HepG2 (cell line): ENCODE measurements at regions not wholly inside any gene's neighbourhood (a gene's known extent, or its start where the extent isn't known, plus 50 kb on each side); places are given as distances from the start of the nearest gene placed in this dataset.

ENCODE experiments used
- ATAC-seq: fragments of 200-7000 bp; cut with Tn5 transposase; 3 replicates; pipeline ENCODE4 v1.9.1; 2020; ENCODE audit warnings: mild to moderate bottlenecking, moderate library complexity
- BruUV-seq: library from RNA; stranded (reverse); fragments of 400-500 nt; replicated peaks from 2 replicates; lab custom pipeline; 2021; lab: Mats Ljungman, UMichigan
- CTCF ChIA-PET: fragments of 300-600 bp; formaldehyde crosslinking; extraction: SDS; loops from one replicate; lab custom pipeline; 2021; ENCODE audit warnings: low total read pairs, inconsistent platforms, low intra/inter-chr PET ratio; lab: Yijun Ruan, JAX
- POLR2A ChIA-PET: fragments of 350-600 bp; sonication (Branson Sonifier 250); formaldehyde crosslinking; loops from one replicate; lab custom pipeline; 2020; ENCODE audit warnings: antibody characterized with exemption, inconsistent platforms; lab: Yijun Ruan, JAX
- DNase-seq: peaks from one replicate; pipeline ENCODE4 v3.0.0-alpha.2; 2015; ENCODE audit warnings: low spot score
- FAIRE-seq: peaks from 3 replicates; lab custom pipeline; 2011; peaks lifted over from hg19 to GRCh38; lab: Jason Lieb, UNC
- H2AFZ ChIP-seq: one replicate; pipeline ENCODE4 v1.6.1; 2011; ENCODE audit warnings: low read length, inconsistent platforms
- H3K27ac ChIP-seq: fragments of 300-600 bp; 3 replicates; pipeline ENCODE4 v1.8.0; 2011; ENCODE audit warnings: mixed run types, mild to moderate bottlenecking, mixed read lengths, low read length, inconsistent platforms; ENCODE audit not compliant: insufficient read depth; ENCODE audit errors: extremely low read length
- H3K27me3 ChIP-seq, 2 experiments: fragments of 200-600 bp in 1 of 2; 2 replicates in 1 of 2; 3 replicates in 1 of 2; pipeline versions ENCODE4 v1.6.0 to v1.8.0; 2011; ENCODE audit warnings: low read length in 2 of 2, mild to moderate bottlenecking in 2 of 2, moderate library complexity in 2 of 2, inconsistent platforms in 1 of 2; ENCODE audit not compliant: insufficient read depth in 2 of 2, control insufficient read depth in 1 of 2
- H3K36me3 ChIP-seq, 2 experiments: fragments of 200-600 bp in 1 of 2; replicated peaks in 1 of 2; 2 replicates in 1 of 2; 3 replicates in 1 of 2; pipeline versions ENCODE4 v1.5.1 to v1.8.0; 2011; ENCODE audit warnings: low read length in 2 of 2, inconsistent platforms in 1 of 2; ENCODE audit not compliant: insufficient read depth in 2 of 2, control insufficient read depth in 1 of 2
- H3K4me1 ChIP-seq: 2 replicates; pipeline ENCODE4 v1.5.1; 2012; ENCODE audit warnings: low read length, inconsistent platforms; ENCODE audit not compliant: insufficient read depth
- H3K4me2 ChIP-seq: 2 replicates; pipeline ENCODE4 v1.6.0; 2011; ENCODE audit warnings: low read depth, low read length, inconsistent platforms
- H3K4me3 ChIP-seq, 3 experiments: fragments of 200-600 bp in 1 of 3; sonication (generic), shearing (Covaris generic) in 1 of 3; replicated peaks in 1 of 3; 2 replicates each; pipeline ENCODE4 v1.5.1; 2011 to 2016; ENCODE audit warnings: low read length in 3 of 3, inconsistent platforms in 2 of 3, low read depth in 2 of 3, mild to moderate bottlenecking in 2 of 3, control low read depth in 1 of 3, mixed read lengths in 1 of 3; ENCODE audit not compliant: insufficient read depth in 1 of 3
- H3K79me2 ChIP-seq: one replicate; pipeline ENCODE4 v1.6.1; 2011; ENCODE audit warnings: low read length, inconsistent platforms; ENCODE audit not compliant: insufficient read depth
- H3K9ac ChIP-seq: 2 replicates; pipeline ENCODE4 v1.6.0; 2011; ENCODE audit warnings: mild to moderate bottlenecking, low read depth, low read length, inconsistent platforms; ENCODE audit not compliant: insufficient read depth
- H3K9me3 ChIP-seq: 2 replicates; pipeline ENCODE4 v1.5.1; 2012; ENCODE audit warnings: mild to moderate bottlenecking, low read length
- H4K20me1 ChIP-seq: 2 replicates; pipeline ENCODE4 v1.6.0; 2011; ENCODE audit warnings: inconsistent platforms, mild to moderate bottlenecking, low read length, moderate library complexity; ENCODE audit not compliant: insufficient read depth
- FOSL1 ChIP-seq: sonication (generic); formaldehyde crosslinking; IDR thresholded peaks from 2 replicates; pipeline ENCODE4 v1.9.0; 2021; ENCODE audit warnings: missing genetic modification reagents, borderline replicate concordance
- KDM4B ChIP-seq: sonication (generic); formaldehyde crosslinking; IDR thresholded peaks from 2 replicates; pipeline ENCODE4 v1.4.0; 2020; ENCODE audit warnings: missing genetic modification reagents
- MAFF ChIP-seq: IDR thresholded peaks from 2 replicates; pipeline ENCODE4 v1.6.1; 2011; ENCODE audit warnings: low read depth, low read length, improper control_type of control experiment
- MAFK ChIP-seq, 2 experiments: IDR thresholded peaks in 1 of 2; conservative IDR thresholded peaks in 1 of 2; 2 replicates each; pipeline ENCODE4 v1.6.1; 2011; ENCODE audit warnings: improper control_type of control experiment in 2 of 2, low read length in 2 of 2
- MYPOP ChIP-seq: sonication (generic); formaldehyde crosslinking; IDR thresholded peaks from 2 replicates; pipeline ENCODE4 v1.8.1; 2023; ENCODE audit warnings: mild to moderate bottlenecking, moderate library complexity, missing genetic modification reagents
- SNAPC2 ChIP-seq: sonication (generic); formaldehyde crosslinking; IDR thresholded peaks from 2 replicates; pipeline ENCODE4 v1.8.1; 2022; ENCODE audit warnings: mild to moderate bottlenecking, missing genetic modification reagents
- TARDBP ChIP-seq: sonication (generic); formaldehyde crosslinking; IDR thresholded peaks from 2 replicates; pipeline ENCODE4 v1.8.0; 2022; ENCODE audit warnings: mild to moderate bottlenecking, missing genetic modification reagents
- ZBTB1 ChIP-seq: sonication (generic); formaldehyde crosslinking; IDR thresholded peaks from 2 replicates; pipeline ENCODE4 v1.4.0; 2020; ENCODE audit warnings: missing genetic modification reagents, borderline replicate concordance
- ZMYM2 ChIP-seq: sonication (generic); formaldehyde crosslinking; IDR thresholded peaks from 2 replicates; pipeline ENCODE4 v1.8.0; 2022; ENCODE audit warnings: mild to moderate bottlenecking, missing genetic modification reagents
- ZNF10 ChIP-seq: sonication (generic); formaldehyde crosslinking; IDR thresholded peaks from 2 replicates; pipeline ENCODE4 v1.4.0; 2020; ENCODE audit warnings: mild to moderate bottlenecking, low read depth, missing genetic modification reagents, borderline replicate concordance
- ZNF451 ChIP-seq: sonication (generic); formaldehyde crosslinking; IDR thresholded peaks from 2 replicates; pipeline ENCODE4 v1.5.0; 2020; ENCODE audit warnings: mild to moderate bottlenecking, missing genetic modification reagents
- WGBS: methylation state at CpG from one replicate; pipeline ENCODE4 v1.1.6; 2017; ENCODE audit warnings: low lambda C conversion rate; 5-methylcytosine and 5-hydroxymethylcytosine counted together
- in situ Hi-C: cut with HindIII; loops from 2 replicates; pipeline ENCODE4 v1.10.0; 2017; ENCODE audit warnings: low pct_unique_long_range_greater_than_20kb; ENCODE audit not compliant: extremely low pct_ligation_motif_present
- intact Hi-C: fragments of 100-400 bp; cut with micrococcal nuclease; formaldehyde crosslinking; loops from one replicate; pipeline ENCODE4 v1.10.0; 2022; ENCODE audit not compliant: unreplicated experiment

- no TSS peak for BruUV-seq
- Histone ChIP-seq H3K4me3 (no peak overlapping the region), H3K27ac (no peak overlapping the region), H3K36me3 (no peaks in the 10 kb centered on the region), H4K20me1 (no peaks in the 10 kb centered on the region), H3K27me3 (no peaks in the 10 kb centered on the region)
- CTCF ChIA-PET, result no interaction called here
- no peak for DNase-seq
- peak; percentile 75 to 92 for TF ChIP-seq MAFK (conservative IDR thresholded peaks at IDR 0.05 in 1 of 2, IDR thresholded peaks at IDR 0.05 in 1 of 2; ENCODE audit: low read length in 2 of 2)
- peak; percentile 86 for TF ChIP-seq MAFF
- TF ChIP-seq TARDBP, result no peak
- TF ChIP-seq ZBTB1 (CRISPR knock-in tag), result no peak
- TF ChIP-seq, all 625 proteins: peak for 2
- ATAC-seq (no peak), FAIRE-seq (no peak)
- intact Hi-C loops (no loop called here), in situ Hi-C loops (no loop called here)
- H3K4me1 ChIP-seq, result no peaks in the 10 kb centered on the region
- no peak overlapping the region for H3K9ac ChIP-seq
- no peaks in the 10 kb centered on the region for H3K79me2 ChIP-seq
- POLR2A ChIA-PET, result no interaction called here
- H3K4me2 ChIP-seq, result no peak overlapping the region
- H3K9me3 ChIP-seq, result peaks cover 8% of the 10 kb centered on the region
- whole genome bisulfite sequencing, result 2% methylated on average over 3 of the region's 3 CpGs
- H2AFZ ChIP-seq, result no peak overlapping the region
Observed at GRCh38 chr13:90015565-90016507, 1331.7 kb upstream of the MIR17HG start.

- Histone ChIP-seq H3K4me1 (no peaks in the 10 kb centered on the region), H3K9me3 (peaks cover 8% of the 10 kb centered on the region), H3K27me3 (no peaks in the 10 kb centered on the region), H3K36me3 (no peaks in the 10 kb centered on the region), H3K79me2 (no peaks in the 10 kb centered on the region), H3K4me2 (no peak overlapping the region), H3K9ac (no peak overlapping the region), H2AFZ (no peak overlapping the region), H3K4me3 (no peak overlapping the region), H3K27ac (no peak overlapping the region), H4K20me1 (no peaks in the 10 kb centered on the region)
- FAIRE-seq (no peak), DNase-seq (no peak), ATAC-seq (no peak)
- 2% methylated on average over 1 of the region's 1 CpG for WGBS
- ChIA-PET POLR2A (no interaction called here), CTCF (no interaction called here)
- TF ChIP-seq SNAPC2 (CRISPR knock-in tag), result no peak
- no peak for TF ChIP-seq ZNF10 (CRISPR knock-in tag)
- no peak for TF ChIP-seq KDM4B (CRISPR knock-in tag)
- TF ChIP-seq ZMYM2 (CRISPR knock-in tag), result no peak
- TF ChIP-seq ZNF451 (CRISPR knock-in tag), result no peak
- TF ChIP-seq FOSL1 (CRISPR knock-in tag), result no peak
- no peak for TF ChIP-seq MYPOP (CRISPR knock-in tag)
- in situ Hi-C loops (no loop called here), intact Hi-C loops (no loop called here)
- no TSS peak for BruUV-seq
Observed at GRCh38 chr13:90016688-90017087, 1330.8 kb upstream of the MIR17HG start.
